Brain microvascular endothelial cell (primary cell): ENCODE measurements at regions not wholly inside any gene's neighbourhood (a gene's known extent, or its start where the extent isn't known, plus 50 kb on each side); places are given as distances from the start of the nearest gene placed in this dataset.

Experiments
- DNase-seq: peaks from one replicate; pipeline ENCODE4 v3.0.0-alpha.2; 2020
- H3K27ac ChIP-seq: fragments of 250-450 bp; sonication (Bioruptor Pico); 2 replicates; pipeline ENCODE4 v1.5.1; 2020; ENCODE audit warnings: mild to moderate bottlenecking, moderate library complexity
- H3K27me3 ChIP-seq: fragments of 250-450 bp; sonication (Bioruptor Pico); replicated peaks from 2 replicates; pipeline ENCODE4 v1.5.1; 2020; ENCODE audit warnings: mild to moderate bottlenecking
- H3K36me3 ChIP-seq: fragments of 250-450 bp; sonication (Bioruptor Pico); replicated peaks from 2 replicates; pipeline ENCODE4 v1.5.1; 2020; ENCODE audit warnings: mild to moderate bottlenecking
- H3K4me3 ChIP-seq: 2 replicates; pipeline ENCODE4 v1.5.1; 2011; ENCODE audit warnings: low read depth, mild to moderate bottlenecking, control low read depth, low read length, moderate library complexity
- in situ Hi-C: cut with HindIII; loops from 2 replicates; pipeline ENCODE4 v1.10.0; 2017; ENCODE audit warnings: low sequenced_read_pairs, low pct_ligation_motif_present
- TF ChIP-seq, protein P1 (sequence below): IDR thresholded peaks from 2 replicates; pipeline ENCODE4 v1.5.1; 2011; ENCODE audit warnings: low read depth, mild to moderate bottlenecking, moderate library complexity, low read length, control low read depth, inconsistent platforms; ENCODE audit errors: missing control alignments

DNA sequence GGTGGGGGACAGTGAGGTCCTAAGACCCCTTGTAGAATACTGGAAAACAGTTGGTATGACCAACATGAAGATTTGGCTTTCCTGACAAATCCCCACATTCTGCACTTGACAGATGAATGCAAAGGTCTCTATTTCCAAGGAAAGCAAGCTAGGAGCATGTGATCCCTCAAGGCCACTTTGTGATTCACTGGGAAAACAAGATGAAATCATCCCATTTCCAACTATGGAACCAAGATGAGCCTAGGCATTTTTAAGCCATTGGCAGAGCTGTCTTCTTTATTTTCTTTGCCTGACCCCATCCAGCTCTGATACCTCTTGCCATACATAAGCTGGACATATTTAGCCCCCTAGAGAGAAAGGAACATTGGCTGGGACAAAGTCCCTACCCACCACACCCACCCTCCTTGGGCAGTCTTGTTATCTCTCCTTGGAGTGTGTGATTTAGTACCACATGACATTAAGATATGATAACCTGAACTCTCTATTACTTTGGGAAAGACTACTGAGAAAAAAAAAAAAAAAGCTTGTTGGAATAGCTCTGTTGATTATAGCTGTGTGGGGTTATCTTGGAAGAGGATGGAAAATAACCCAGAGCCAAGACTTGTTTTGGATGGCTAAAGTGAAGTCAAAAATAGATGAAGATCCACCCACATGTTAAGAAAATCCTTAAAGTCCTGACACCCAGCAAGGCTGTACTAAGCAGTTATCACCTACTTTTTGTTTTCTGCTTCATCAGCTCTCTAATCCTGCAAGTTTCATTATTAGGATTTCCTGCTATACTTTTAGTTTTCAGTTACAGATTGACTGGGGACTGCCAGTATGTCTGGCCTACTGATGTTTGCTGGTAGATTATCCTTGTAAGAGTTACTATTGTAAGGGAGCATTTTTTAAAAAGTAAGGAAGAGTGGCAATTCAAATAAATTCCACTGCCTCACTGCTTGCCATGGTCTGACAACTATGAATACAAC, 90.1 kb upstream of the PREP start:
- H3K4me3 ChIP-seq, result no peak overlapping the region
- peak; percentile 2 for DNase-seq
- in situ Hi-C loops, result no loop called here
- H3K27ac ChIP-seq, result no peak overlapping the region
- TF ChIP-seq, protein P1, sequence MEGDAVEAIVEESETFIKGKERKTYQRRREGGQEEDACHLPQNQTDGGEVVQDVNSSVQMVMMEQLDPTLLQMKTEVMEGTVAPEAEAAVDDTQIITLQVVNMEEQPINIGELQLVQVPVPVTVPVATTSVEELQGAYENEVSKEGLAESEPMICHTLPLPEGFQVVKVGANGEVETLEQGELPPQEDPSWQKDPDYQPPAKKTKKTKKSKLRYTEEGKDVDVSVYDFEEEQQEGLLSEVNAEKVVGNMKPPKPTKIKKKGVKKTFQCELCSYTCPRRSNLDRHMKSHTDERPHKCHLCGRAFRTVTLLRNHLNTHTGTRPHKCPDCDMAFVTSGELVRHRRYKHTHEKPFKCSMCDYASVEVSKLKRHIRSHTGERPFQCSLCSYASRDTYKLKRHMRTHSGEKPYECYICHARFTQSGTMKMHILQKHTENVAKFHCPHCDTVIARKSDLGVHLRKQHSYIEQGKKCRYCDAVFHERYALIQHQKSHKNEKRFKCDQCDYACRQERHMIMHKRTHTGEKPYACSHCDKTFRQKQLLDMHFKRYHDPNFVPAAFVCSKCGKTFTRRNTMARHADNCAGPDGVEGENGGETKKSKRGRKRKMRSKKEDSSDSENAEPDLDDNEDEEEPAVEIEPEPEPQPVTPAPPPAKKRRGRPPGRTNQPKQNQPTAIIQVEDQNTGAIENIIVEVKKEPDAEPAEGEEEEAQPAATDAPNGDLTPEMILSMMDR, result no peak
- H3K36me3 ChIP-seq, result no peaks in the 10 kb centered on the region
- H3K27me3 ChIP-seq, result no peaks in the 10 kb centered on the region

DNA sequence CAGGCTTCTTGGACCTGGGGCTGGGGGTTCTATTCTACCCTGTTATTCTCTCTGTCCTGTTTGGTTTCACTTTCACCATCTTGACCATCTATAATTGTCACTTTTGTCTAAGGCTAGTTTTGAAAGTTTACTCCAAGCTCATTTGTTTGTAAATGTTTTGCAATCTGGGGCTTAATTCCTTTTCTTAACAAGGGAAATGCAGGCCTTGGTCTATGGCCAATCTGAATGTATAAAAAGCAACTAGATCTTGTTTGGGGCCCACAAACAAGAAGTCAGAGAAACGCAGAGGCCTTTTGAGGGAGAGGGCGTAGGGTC, 86.3 kb upstream of the PREP start:
- in situ Hi-C loops, result no loop called here
- H3K27me3 ChIP-seq, result no peaks in the 10 kb centered on the region
- no peak overlapping the region for H3K4me3 ChIP-seq
- TF ChIP-seq, protein P1, result no peak
- no peak overlapping the region for H3K27ac ChIP-seq
- H3K36me3 ChIP-seq, result no peaks in the 10 kb centered on the region
- DNase-seq, result no peak

DNA sequence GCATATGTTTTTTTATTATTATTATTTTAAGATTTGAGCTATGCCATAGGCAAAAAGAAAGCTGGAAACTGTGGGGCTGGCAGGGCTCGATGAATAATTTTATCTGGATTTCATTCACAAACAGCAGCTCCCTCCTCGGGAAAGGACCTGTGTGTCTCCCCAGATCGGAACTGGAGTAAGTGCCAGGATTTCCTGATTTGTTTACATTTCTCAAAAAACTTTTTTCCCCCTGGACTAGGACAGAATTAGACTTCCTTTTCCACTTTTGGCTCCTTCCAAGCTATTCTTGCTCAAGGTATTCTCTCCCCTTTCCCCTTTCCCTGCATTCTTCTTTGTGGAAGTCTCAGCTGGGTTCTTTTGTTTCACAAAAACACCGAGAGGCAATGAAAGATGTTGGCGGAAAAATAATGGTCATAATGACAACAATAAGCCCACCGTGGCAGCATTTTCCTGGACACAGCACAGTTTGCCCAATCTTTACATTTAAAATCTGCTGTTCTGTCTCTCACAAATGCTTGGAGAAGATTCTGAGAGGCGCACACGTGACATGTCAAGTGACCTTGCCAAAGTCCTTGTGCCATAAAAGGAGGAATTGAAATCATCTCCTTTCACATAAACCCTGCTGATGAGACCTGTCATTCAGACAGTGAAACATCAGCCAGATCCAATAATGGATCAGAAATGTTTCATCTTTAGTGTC, 85.8 kb upstream of the PREP start:
- TF ChIP-seq, protein P1, result no peak
- Histone ChIP-seq H3K36me3 (no peaks in the 10 kb centered on the region), H3K4me3 (no peak overlapping the region), H3K27ac (no peak overlapping the region), H3K27me3 (no peaks in the 10 kb centered on the region)
- no peak for DNase-seq
- in situ Hi-C loops, result no loop called here

DNA sequence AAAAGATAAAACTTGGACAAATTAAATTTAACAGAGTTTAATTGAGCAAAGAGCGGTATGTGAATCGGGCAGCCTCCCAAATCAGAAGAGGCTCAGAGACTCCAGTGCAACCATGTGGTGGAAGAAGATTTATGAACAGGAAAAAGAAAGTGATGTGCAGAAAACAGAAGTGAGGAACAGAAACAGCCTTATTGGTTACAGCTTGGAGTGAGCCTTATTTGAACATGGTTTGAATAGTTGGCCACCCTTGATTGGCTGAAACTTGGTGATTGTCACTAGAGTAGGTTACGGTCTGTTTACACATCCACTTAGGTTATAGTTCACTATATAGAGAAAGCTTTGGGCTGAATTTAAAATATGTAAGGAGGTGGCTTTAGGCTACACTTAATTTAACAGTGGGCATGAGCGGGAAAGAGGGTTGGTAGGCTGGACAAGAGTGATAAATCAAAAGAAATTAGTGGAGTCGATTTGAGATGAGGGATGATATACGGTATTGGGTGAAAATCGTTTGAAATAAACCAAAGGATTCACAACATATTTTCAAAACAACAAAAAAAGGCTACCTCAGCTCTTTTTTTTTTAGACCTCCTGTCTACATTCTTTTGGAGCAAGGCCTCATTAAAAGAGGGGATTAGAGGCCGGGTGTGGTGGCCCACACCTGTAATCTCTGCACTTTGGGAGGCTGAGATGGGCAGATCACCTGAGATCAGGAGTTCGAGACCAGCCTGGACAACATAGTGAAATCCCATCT, 84.3 kb upstream of the PREP start:
- TF ChIP-seq, protein P1, result no peak
- H3K4me3 ChIP-seq, result no peak overlapping the region
- DNase-seq, result no peak
- no peaks in the 10 kb centered on the region for H3K27me3 ChIP-seq
- H3K27ac ChIP-seq, result no peak overlapping the region
- no peaks in the 10 kb centered on the region for H3K36me3 ChIP-seq
- in situ Hi-C loops, result no loop called here

DNA sequence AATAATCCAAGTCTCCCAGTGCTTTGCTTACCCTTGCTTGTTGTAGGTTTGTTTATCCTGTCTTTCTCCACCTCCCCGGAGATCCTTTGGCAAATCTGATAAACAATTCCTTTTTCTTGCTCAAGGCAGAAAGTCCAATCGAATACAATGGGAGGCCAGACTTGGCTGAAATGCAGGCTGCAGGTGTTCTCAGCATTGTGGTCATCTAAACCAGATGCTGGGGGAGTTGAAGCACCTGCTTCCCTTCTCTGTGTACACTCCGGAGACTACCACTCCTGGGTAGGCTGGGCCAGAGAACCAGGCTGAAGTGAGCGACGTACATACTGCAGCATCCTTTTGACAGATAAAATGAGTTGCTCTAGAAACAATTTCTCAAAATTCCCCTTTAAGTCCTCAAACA, 82.6 kb upstream of the PREP start:
- Histone ChIP-seq H3K27ac (no peak overlapping the region), H3K4me3 (no peak overlapping the region), H3K27me3 (no peaks in the 10 kb centered on the region), H3K36me3 (no peaks in the 10 kb centered on the region)
- no peak for DNase-seq
- in situ Hi-C loops, result no loop called here
- TF ChIP-seq, protein P1, result no peak
